ENCODE measurements at regions not wholly inside any gene's neighbourhood (a gene's known extent, or its start where the extent isn't known, plus 50 kb on each side); places are given as distances from the start of the nearest gene placed in this dataset.

GRCh38 chr4:115424852-115425251, 311.4 kb upstream of the NDST4 start:
- TF ChIP-seq EZH2 (IDR thresholded peaks at IDR 0.05; ENCODE audit: borderline replicate concordance) (no peak), EZH2phosphoT487 (IDR thresholded peaks at IDR 0.05; ENCODE audit: low read depth, severe bottlenecking, unreplicated experiment) (no peak), CTCF (IDR thresholded peaks at IDR 0.05; ENCODE audit: poor library complexity) (no peak)
- Histone ChIP-seq H3K4me1 (ENCODE audit: insufficient read depth) (no peaks in the 10 kb centered on the region), H2AFZ (no peak overlapping the region), H3K9me3 (ENCODE audit: low read depth) (no peaks in the 10 kb centered on the region), H3K27me3 (no peaks in the 10 kb centered on the region), H3K27ac (no peak overlapping the region), H3K4me2 (no peak overlapping the region), H3K4me3 (no peak overlapping the region), H4K20me1 (ENCODE audit: insufficient read depth, poor library complexity, severe bottlenecking) (no peaks in the 10 kb centered on the region), H3K79me2 (no peaks in the 10 kb centered on the region), H3K36me3 (replicated peaks; ENCODE audit: insufficient read depth, low read depth) (no peaks in the 10 kb centered on the region), H3K9me2 (replicated peaks; ENCODE audit: insufficient read depth) (no peaks in the 10 kb centered on the region)
- no peak for DNase-seq (ENCODE audit: low spot score)
- WGBS (ENCODE audit: low lambda C conversion rate, missing lambda C conversion rate), result 70% methylated on average over 1 of the region's 1 CpG

GRCh38 chr4:115418635-115419396, 305.4 kb upstream of the NDST4 start:
- Histone ChIP-seq H3K4me1 (ENCODE audit: insufficient read depth) (no peaks in the 10 kb centered on the region), H4K20me1 (ENCODE audit: insufficient read depth, poor library complexity, severe bottlenecking) (no peaks in the 10 kb centered on the region), H3K27ac (no peak overlapping the region), H2AFZ (no peak overlapping the region), H3K9me3 (ENCODE audit: low read depth) (no peaks in the 10 kb centered on the region), H3K9me2 (replicated peaks; ENCODE audit: insufficient read depth) (no peaks in the 10 kb centered on the region), H3K27me3 (no peaks in the 10 kb centered on the region), H3K36me3 (replicated peaks; ENCODE audit: insufficient read depth, low read depth) (no peaks in the 10 kb centered on the region), H3K79me2 (no peaks in the 10 kb centered on the region), H3K4me3 (no peak overlapping the region), H3K4me2 (no peak overlapping the region)
- 80% methylated on average over 8 of the region's 8 CpGs for WGBS (ENCODE audit: low lambda C conversion rate, missing lambda C conversion rate)
- no peak for TF ChIP-seq EZH2 (IDR thresholded peaks at IDR 0.05; ENCODE audit: borderline replicate concordance)
- DNase-seq (ENCODE audit: low spot score), result no peak

- Histone ChIP-seq H3K4me3 (no peak overlapping the region), H3K36me3 (replicated peaks; ENCODE audit: insufficient read depth, low read depth) (no peaks in the 10 kb centered on the region), H4K20me1 (ENCODE audit: insufficient read depth, poor library complexity, severe bottlenecking) (no peaks in the 10 kb centered on the region), H3K79me2 (no peaks in the 10 kb centered on the region), H3K27me3 (no peaks in the 10 kb centered on the region), H3K9me2 (replicated peaks; ENCODE audit: insufficient read depth) (no peaks in the 10 kb centered on the region), H3K4me1 (ENCODE audit: insufficient read depth) (no peaks in the 10 kb centered on the region), H2AFZ (no peak overlapping the region), H3K4me2 (no peak overlapping the region), H3K27ac (no peak overlapping the region), H3K9me3 (ENCODE audit: low read depth) (no peaks in the 10 kb centered on the region)
- no peak for TF ChIP-seq EZH2 (IDR thresholded peaks at IDR 0.05; ENCODE audit: borderline replicate concordance)
- no peak for TF ChIP-seq EZH2phosphoT487 (IDR thresholded peaks at IDR 0.05; ENCODE audit: low read depth, severe bottlenecking, unreplicated experiment)
- no peak for TF ChIP-seq CTCF (IDR thresholded peaks at IDR 0.05; ENCODE audit: poor library complexity)
- DNase-seq (ENCODE audit: low spot score), result no peak
These were observed 282.6 kb upstream of the NDST4 start for GRCh38 chr4:115396034-115396433.

GRCh38 chr4:115376866-115377265, 263.4 kb upstream of the NDST4 start:
- 94% methylated on average over 2 of the region's 2 CpGs for WGBS (ENCODE audit: low lambda C conversion rate, missing lambda C conversion rate)
- no peak overlapping the region for H3K27ac ChIP-seq
- H3K36me3 ChIP-seq (replicated peaks; ENCODE audit: insufficient read depth, low read depth), result no peaks in the 10 kb centered on the region
- no peaks in the 10 kb centered on the region for H3K9me2 ChIP-seq (replicated peaks; ENCODE audit: insufficient read depth)
- no peak for DNase-seq (ENCODE audit: low spot score)
- H2AFZ ChIP-seq, result no peak overlapping the region
- H3K4me3 ChIP-seq, result no peak overlapping the region
- TF ChIP-seq EZH2 (IDR thresholded peaks at IDR 0.05; ENCODE audit: borderline replicate concordance) (no peak), CTCF (IDR thresholded peaks at IDR 0.05; ENCODE audit: poor library complexity) (no peak), EZH2phosphoT487 (IDR thresholded peaks at IDR 0.05; ENCODE audit: low read depth, severe bottlenecking, unreplicated experiment) (no peak)
- H3K79me2 ChIP-seq, result no peaks in the 10 kb centered on the region
- H3K9me3 ChIP-seq (ENCODE audit: low read depth), result no peaks in the 10 kb centered on the region
- no peaks in the 10 kb centered on the region for H4K20me1 ChIP-seq (ENCODE audit: insufficient read depth, poor library complexity, severe bottlenecking)
- H3K27me3 ChIP-seq, result no peaks in the 10 kb centered on the region
- no peaks in the 10 kb centered on the region for H3K4me1 ChIP-seq (ENCODE audit: insufficient read depth)
- no peak overlapping the region for H3K4me2 ChIP-seq

Data from hepatocyte (in vitro differentiated cells).